Lung (tissue), 11 donors: ENCODE measurements at regions not wholly inside any gene's neighbourhood (a gene's known extent, or its start where the extent isn't known, plus 50 kb on each side); places are given as distances from the start of the nearest gene placed in this dataset.

Source experiments
- ATAC-seq: fragments of 200-7000 bp; cut with Tn5 transposase; one replicate; pipeline ENCODE4 v1.9.1; 2020; ENCODE audit warnings: moderate number of reproducible peaks; ENCODE audit not compliant: insufficient read depth, low FRiP score
- DNase-seq, 3 donors: peaks; one replicate each; pipeline ENCODE4 v3.0.0-alpha.2; 2013 to 2017
- H3K27ac ChIP-seq, 2 donors: one replicate each; pipeline ENCODE4 v1.5.1; 2013; ENCODE audit warnings: mild to moderate bottlenecking in 2 of 2, moderate library complexity in 2 of 2, control low read depth in 1 of 2, inconsistent platforms in 1 of 2, low read depth in 1 of 2, low read length in 1 of 2
- H3K27me3 ChIP-seq, 3 donors: one replicate each; pipeline ENCODE4 v1.5.1; 2013; ENCODE audit warnings: low read length in 2 of 3; ENCODE audit not compliant: control insufficient read depth in 3 of 3, insufficient read depth in 3 of 3
- H3K36me3 ChIP-seq, 4 donors: one replicate each; pipeline ENCODE4 v1.5.1; 2013; ENCODE audit warnings: low read length in 4 of 4, mild to moderate bottlenecking in 1 of 4, moderate library complexity in 1 of 4; ENCODE audit not compliant: control insufficient read depth in 4 of 4, insufficient read depth in 4 of 4
- H3K4me1 ChIP-seq, 5 donors: one replicate each; pipeline ENCODE4 v1.5.1; 2013; ENCODE audit warnings: low read length in 5 of 5, mild to moderate bottlenecking in 2 of 5, moderate library complexity in 1 of 5; ENCODE audit not compliant: control insufficient read depth in 5 of 5, insufficient read depth in 5 of 5
- H3K4me3 ChIP-seq: one replicate; pipeline ENCODE4 v1.5.1; 2013; ENCODE audit warnings: mild to moderate bottlenecking, control low read depth, moderate library complexity
- H3K9ac ChIP-seq, 2 donors: one replicate each; pipeline ENCODE4 v1.5.1; 2013; ENCODE audit warnings: low read length in 2 of 2, control low read depth in 1 of 2; ENCODE audit not compliant: insufficient read depth in 1 of 2
- H3K9me3 ChIP-seq, 4 donors: one replicate each; pipeline ENCODE4 v1.5.1; 2013; ENCODE audit warnings: low read length in 3 of 4, mild to moderate bottlenecking in 1 of 4, moderate library complexity in 1 of 4; ENCODE audit not compliant: control insufficient read depth in 4 of 4, insufficient read depth in 3 of 4
- WGBS, 2 donors: extraction: QIAGEN DNeasy Blood & Tissue Kit; methylation state at CpG; one replicate each; pipeline ENCODE4 v1.1.7; 2013; 5-methylcytosine and 5-hydroxymethylcytosine counted together
- TF ChIP-seq, protein P1 (sequence below): IDR thresholded peaks from 2 replicates; pipeline ENCODE4 v1.5.1; 2012; ENCODE audit warnings: mild to moderate bottlenecking; ENCODE audit errors: control extremely low read depth, extremely low read depth
- donor health status: control.
- donor health status: control.
- donor health status: Bipolar disorder and iron deficiency.
- donor health status: healthy.
- donor health status: DM: yes; HTN: yes; CAD: no.

DNA sequence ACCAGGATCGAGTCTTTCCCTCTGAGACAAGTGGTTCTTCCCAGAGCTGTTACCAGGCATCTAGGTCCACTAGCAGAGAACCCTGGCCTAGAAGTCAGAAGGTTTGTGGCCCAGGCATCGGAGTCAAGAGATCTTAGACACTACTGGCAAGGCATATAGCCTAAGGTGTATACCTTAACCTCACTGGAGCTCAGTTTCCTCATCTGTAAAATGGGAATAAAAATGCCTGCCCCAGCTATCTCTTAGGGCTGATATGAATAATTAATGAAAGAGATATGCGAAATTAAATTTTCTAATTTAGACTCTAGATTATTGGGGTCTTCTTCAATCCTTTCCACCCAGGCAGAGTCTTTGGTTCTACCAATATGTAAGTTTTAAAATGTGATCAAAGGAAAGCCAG is 60.5 kb upstream of the NLK start:
- TF ChIP-seq, protein P1, sequence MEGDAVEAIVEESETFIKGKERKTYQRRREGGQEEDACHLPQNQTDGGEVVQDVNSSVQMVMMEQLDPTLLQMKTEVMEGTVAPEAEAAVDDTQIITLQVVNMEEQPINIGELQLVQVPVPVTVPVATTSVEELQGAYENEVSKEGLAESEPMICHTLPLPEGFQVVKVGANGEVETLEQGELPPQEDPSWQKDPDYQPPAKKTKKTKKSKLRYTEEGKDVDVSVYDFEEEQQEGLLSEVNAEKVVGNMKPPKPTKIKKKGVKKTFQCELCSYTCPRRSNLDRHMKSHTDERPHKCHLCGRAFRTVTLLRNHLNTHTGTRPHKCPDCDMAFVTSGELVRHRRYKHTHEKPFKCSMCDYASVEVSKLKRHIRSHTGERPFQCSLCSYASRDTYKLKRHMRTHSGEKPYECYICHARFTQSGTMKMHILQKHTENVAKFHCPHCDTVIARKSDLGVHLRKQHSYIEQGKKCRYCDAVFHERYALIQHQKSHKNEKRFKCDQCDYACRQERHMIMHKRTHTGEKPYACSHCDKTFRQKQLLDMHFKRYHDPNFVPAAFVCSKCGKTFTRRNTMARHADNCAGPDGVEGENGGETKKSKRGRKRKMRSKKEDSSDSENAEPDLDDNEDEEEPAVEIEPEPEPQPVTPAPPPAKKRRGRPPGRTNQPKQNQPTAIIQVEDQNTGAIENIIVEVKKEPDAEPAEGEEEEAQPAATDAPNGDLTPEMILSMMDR: no peak
- ATAC-seq: no peak

DNA sequence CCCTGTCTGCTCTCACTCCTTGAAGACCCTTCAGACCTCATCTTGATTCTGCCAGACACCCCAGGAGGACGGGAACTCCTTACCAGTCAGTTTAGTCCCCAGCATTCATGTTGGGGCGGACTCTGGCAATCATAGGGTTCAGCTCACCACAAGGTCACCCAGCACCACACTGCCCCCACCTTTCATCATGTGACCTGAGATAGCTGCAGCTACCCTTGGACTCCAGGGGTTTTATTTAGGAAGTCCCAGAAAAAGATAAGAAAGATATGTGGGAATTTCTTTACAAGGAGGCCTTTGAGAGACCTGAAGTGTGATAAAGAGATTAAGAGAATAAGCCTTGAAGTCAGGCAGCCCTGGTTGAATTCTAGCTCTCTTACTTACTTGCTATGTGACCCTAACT is 59.8 kb upstream of the NLK start:
- H3K27me3 ChIP-seq: no peaks in the 10 kb centered on the region
- no peak overlapping the region for H3K9ac ChIP-seq
- TF ChIP-seq, protein P1: no peak
- 83 to 90% methylated on average over 2 of the region's 2 CpGs for WGBS, 2 donors
- DNase-seq (no peak), ATAC-seq (no peak)
- no peak overlapping the region for H3K4me3 ChIP-seq
- H3K36me3 ChIP-seq: no peaks in the 10 kb centered on the region
- H3K27ac ChIP-seq: no peak overlapping the region
- H3K4me1 ChIP-seq: peaks cover 0 to 6% (median 0%) of the 10 kb centered on the region in 5 donors
- no peaks in the 10 kb centered on the region for H3K9me3 ChIP-seq

More for the DNA sequence above, 60.5 kb upstream of the NLK start:
- H3K4me3 ChIP-seq: no peak overlapping the region
- no peaks in the 10 kb centered on the region for H3K36me3 ChIP-seq
- H3K4me1 ChIP-seq: peaks cover 0 to 6% (median 0%) of the 10 kb centered on the region in 5 donors
- no peak overlapping the region for H3K9ac ChIP-seq
- no peaks in the 10 kb centered on the region for H3K9me3 ChIP-seq
- H3K27ac ChIP-seq: no peak overlapping the region
- 93 to 94% methylated on average over 3 of the region's 3 CpGs for WGBS, 2 donors
- DNase-seq: no peak
- H3K27me3 ChIP-seq: no peaks in the 10 kb centered on the region

DNA sequence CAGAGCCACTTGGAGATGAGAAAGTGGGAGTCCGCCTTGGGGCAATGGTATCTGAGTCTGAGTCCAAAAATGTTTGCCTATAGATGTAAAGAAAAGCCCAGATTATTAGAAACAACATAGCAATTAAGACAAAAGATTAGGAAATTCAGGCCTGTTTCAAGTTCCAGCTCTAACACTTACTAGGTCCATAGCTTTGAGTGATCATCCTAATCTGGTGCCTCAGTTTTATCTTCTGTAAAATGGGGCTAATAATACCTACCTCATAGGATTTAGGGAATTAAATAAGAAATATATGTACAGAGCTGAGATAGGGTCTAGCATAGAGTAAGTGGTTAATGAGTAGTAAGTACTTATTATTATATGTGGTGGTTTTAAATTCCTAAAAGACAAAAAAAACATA is 58.6 kb upstream of the NLK start:
- ATAC-seq (no peak), DNase-seq (no peak)

DNA sequence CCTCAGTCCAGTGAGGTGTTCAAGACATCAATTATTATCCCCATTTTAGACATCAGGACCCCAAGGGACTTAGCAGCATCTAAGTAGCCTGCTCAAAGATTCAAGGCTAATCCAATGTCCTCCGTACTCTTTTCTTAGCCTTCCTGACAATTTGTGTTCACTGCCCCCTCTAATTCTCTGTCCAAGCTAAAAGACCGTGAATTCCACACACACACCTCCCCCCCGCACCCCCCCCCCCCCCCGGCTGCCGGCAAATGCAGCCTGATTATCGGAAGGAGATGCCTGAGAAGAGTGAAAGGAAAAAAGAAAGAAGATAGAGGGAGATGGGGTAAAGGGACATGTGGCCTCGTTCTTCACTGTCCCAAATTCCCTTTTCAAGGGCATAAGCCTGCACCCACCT is 58.1 kb upstream of the NLK start:
- H3K4me3 ChIP-seq: no peak overlapping the region
- ATAC-seq (no peak), DNase-seq (no peak)
- H3K9ac ChIP-seq: no peak overlapping the region
- H3K27ac ChIP-seq: peak overlapping the region in 1 of 2 donors; percentile 47
- TF ChIP-seq, protein P1: no peak
- no peaks in the 10 kb centered on the region for H3K36me3 ChIP-seq
- H3K27me3 ChIP-seq: no peaks in the 10 kb centered on the region
- peaks cover 0 to 6% (median 0%) of the 10 kb centered on the region in 5 donors for H3K4me1 ChIP-seq
- WGBS, 2 donors: 38 to 54% methylated on average over 7 of the region's 7 CpGs
- H3K9me3 ChIP-seq: no peaks in the 10 kb centered on the region

More for the DNA sequence above, 58.6 kb upstream of the NLK start:
- Histone ChIP-seq H3K9ac (no peak overlapping the region), H3K27me3 (no peaks in the 10 kb centered on the region), H3K27ac (no peak overlapping the region), H3K9me3 (no peaks in the 10 kb centered on the region), H3K4me1 (peaks cover 0 to 6% (median 0%) of the 10 kb centered on the region in 5 donors), H3K4me3 (no peak overlapping the region), H3K36me3 (no peaks in the 10 kb centered on the region)
- TF ChIP-seq, protein P1: no peak
- WGBS, 2 donors: 90 to 91% methylated on average over 1 of the region's 1 CpG
